AG20443 (cell line): ENCODE measurements at regions not wholly inside any gene's neighbourhood (a gene's known extent, or its start where the extent isn't known, plus 50 kb on each side); places are given as distances from the start of the nearest gene placed in this dataset.
"Not testable (repeated sequence)": the region's sequence is repeated elsewhere in the genome, so short reads cannot be mapped to it uniquely, and the experiment has no call there.

Experiments used
- DNase-seq: peaks from one replicate; pipeline ENCODE4 v3.0.0; 2012; ENCODE audit warnings: low spot score, mixed read lengths

- DNase-seq, result no peak
Observed at GRCh38 chr5:104001136-104001535, 438.5 kb upstream of the NUDT12 start.

- DNase-seq, result no peak
Observed at GRCh38 chr5:103993031-103993430, 430.4 kb upstream of the NUDT12 start.

- no peak for DNase-seq
Observed at GRCh38 chr5:103990064-103990463, 427.5 kb upstream of the NUDT12 start.

- no peak for DNase-seq
Observed at GRCh38 chr5:103981592-103981991, 419.0 kb upstream of the NUDT12 start.

GRCh38 chr5:103973669-103974068 is 411.1 kb upstream of the NUDT12 start:
- DNase-seq, result no peak

- DNase-seq, result not testable (repeated sequence)
Observed at GRCh38 chr5:103966295-103966694, 403.7 kb upstream of the NUDT12 start.

- DNase-seq, result no peak
Observed at GRCh38 chr5:103962023-103962422, 399.4 kb upstream of the NUDT12 start.

GRCh38 chr5:103953601-103954382 is 391.2 kb upstream of the NUDT12 start:
- DNase-seq, result no peak

- DNase-seq, result no peak
Observed at GRCh38 chr5:103951776-103952175, 389.2 kb upstream of the NUDT12 start.

GRCh38 chr5:103943230-103943629 is 380.6 kb upstream of the NUDT12 start:
- no peak for DNase-seq

GRCh38 chr5:103942587-103943186 is 380.1 kb upstream of the NUDT12 start:
- DNase-seq, result no peak

- DNase-seq, result no peak
Observed at GRCh38 chr5:103941596-103941995, 379.0 kb upstream of the NUDT12 start.

- no peak for DNase-seq
Observed at GRCh38 chr5:103938146-103938695, 375.6 kb upstream of the NUDT12 start.

- DNase-seq, result no peak
Observed at GRCh38 chr5:103929338-103930013, 366.9 kb upstream of the NUDT12 start.

- no peak for DNase-seq
Observed at GRCh38 chr5:103927739-103928138, 365.1 kb upstream of the NUDT12 start.

- DNase-seq, result no peak
Observed at GRCh38 chr5:103923616-103924168, 361.1 kb upstream of the NUDT12 start.

GRCh38 chr5:103919506-103919905 is 356.9 kb upstream of the NUDT12 start:
- DNase-seq, result no peak

- no peak for DNase-seq
Observed at GRCh38 chr5:103918668-103919367, 356.2 kb upstream of the NUDT12 start.

GRCh38 chr5:103915081-103915480 is 352.5 kb upstream of the NUDT12 start:
- DNase-seq, result no peak

- DNase-seq, result no peak
Observed at GRCh38 chr5:103910786-103911185, 348.2 kb upstream of the NUDT12 start.

- DNase-seq, result no peak
Observed at GRCh38 chr5:103910011-103910410, 347.4 kb upstream of the NUDT12 start.

- no peak for DNase-seq
Observed at GRCh38 chr5:103909391-103909790, 346.8 kb upstream of the NUDT12 start.
